CD14-positive monocyte (primary cell): ENCODE measurements at regions not wholly inside any gene's neighbourhood (a gene's known extent, or its start where the extent isn't known, plus 50 kb on each side); places are given as distances from the start of the nearest gene placed in this dataset.

Experiments used
- DNase-seq, 3 donors: peaks; one replicate each; pipeline ENCODE4 v3.0.0-alpha.2; 2011 to 2022
- H2AFZ ChIP-seq: 2 replicates; pipeline ENCODE4 v1.6.0; 2012; ENCODE audit warnings: mild to moderate bottlenecking, low read depth, low read length, inconsistent platforms; ENCODE audit not compliant: insufficient read depth, poor library complexity, severe bottlenecking
- H3K27ac ChIP-seq, 2 donors: 1 replicate in 1 of 2; 2 replicates in 1 of 2; pipeline ENCODE4 v1.5.1; 2012 to 2013; ENCODE audit warnings: low read length in 2 of 2, control low read depth in 1 of 2, inconsistent platforms in 1 of 2, low read depth in 1 of 2, mild to moderate bottlenecking in 1 of 2
- H3K27me3 ChIP-seq, 2 donors: one replicate each; pipeline versions ENCODE4 v1.6.0 to v1.6.1; 2011 to 2013; ENCODE audit warnings: low read length in 2 of 2; ENCODE audit not compliant: control insufficient read depth in 2 of 2, insufficient read depth in 2 of 2
- H3K36me3 ChIP-seq, 2 donors: replicated peaks in 1 of 2; 1 replicate in 1 of 2; 2 replicates in 1 of 2; pipeline versions ENCODE4 v1.5.1 to v1.6.1; 2012 to 2013; ENCODE audit warnings: low read length in 2 of 2, control low read depth in 1 of 2, inconsistent platforms in 1 of 2, mild to moderate bottlenecking in 1 of 2; ENCODE audit not compliant: insufficient read depth in 2 of 2, control insufficient read depth in 1 of 2
- H3K4me1 ChIP-seq, 2 donors: 1 replicate in 1 of 2; 2 replicates in 1 of 2; pipeline versions ENCODE4 v1.5.1 to v1.6.1; 2012 to 2013; ENCODE audit warnings: low read length in 2 of 2, control low read depth in 1 of 2, inconsistent platforms in 1 of 2, mild to moderate bottlenecking in 1 of 2, moderate library complexity in 1 of 2; ENCODE audit not compliant: insufficient read depth in 2 of 2, control insufficient read depth in 1 of 2
- H3K4me2 ChIP-seq: replicated peaks from 2 replicates; pipeline ENCODE3; 2012; ENCODE audit warnings: low read length, moderate library complexity, mild to moderate bottlenecking; ENCODE audit not compliant: poor library complexity, severe bottlenecking; ENCODE audit errors: extremely low read depth
- H3K4me3 ChIP-seq, 3 experiments: fragments of 200-600 bp in 1 of 3; sonication (generic) in 1 of 3; replicated peaks in 1 of 3; 1 replicate in 2 of 3; 2 replicates in 1 of 3; pipeline ENCODE4 v1.5.1; 2011 to 2013; ENCODE audit warnings: low read length in 3 of 3, mild to moderate bottlenecking in 3 of 3, control low read depth in 2 of 3, low read depth in 2 of 3, inconsistent platforms in 1 of 3, moderate library complexity in 1 of 3
- H3K79me2 ChIP-seq: 2 replicates; pipeline ENCODE4 v1.6.0; 2012; ENCODE audit warnings: mild to moderate bottlenecking, control low read depth, inconsistent platforms, low read length, moderate library complexity; ENCODE audit not compliant: insufficient read depth
- H3K9ac ChIP-seq: 2 replicates; pipeline ENCODE4 v1.6.0; 2017; ENCODE audit warnings: low read length, mild to moderate bottlenecking; ENCODE audit not compliant: insufficient read depth, poor library complexity, severe bottlenecking
- H3K9me3 ChIP-seq, 2 donors: replicated peaks in 1 of 2; 1 replicate in 1 of 2; 2 replicates in 1 of 2; pipeline versions ENCODE4 v1.5.1 to v1.6.1; 2012 to 2013; ENCODE audit warnings: low read length in 2 of 2, control low read depth in 1 of 2; ENCODE audit not compliant: control insufficient read depth in 1 of 2, insufficient read depth in 1 of 2
- H4K20me1 ChIP-seq: 2 replicates; pipeline ENCODE4 v1.6.0; 2012; ENCODE audit warnings: mild to moderate bottlenecking, low read length, control low read depth, moderate library complexity; ENCODE audit not compliant: insufficient read depth
- H3K27ac Mint-ChIP-seq, 7 donors: one replicate each; pipeline ENCODE4 v1.8.0; 2020; ENCODE audit warnings: mild to moderate bottlenecking in 7 of 7, mixed read lengths in 7 of 7, moderate library complexity in 6 of 7, inconsistent platforms in 2 of 7
- H3K27me3 Mint-ChIP-seq, 3 donors: one replicate each; pipeline ENCODE4 v1.8.0; 2021 to 2022; ENCODE audit warnings: low read depth in 3 of 3, mild to moderate bottlenecking in 3 of 3, mixed read lengths in 3 of 3, moderate library complexity in 3 of 3, inconsistent platforms in 1 of 3
- H3K36me3 Mint-ChIP-seq, 2 donors: one replicate each; pipeline ENCODE4 v1.8.0; 2020; ENCODE audit warnings: mixed read lengths in 2 of 2, inconsistent platforms in 1 of 2, mild to moderate bottlenecking in 1 of 2
- H3K4me1 Mint-ChIP-seq: one replicate; pipeline ENCODE4 v1.8.0; 2020; ENCODE audit warnings: mild to moderate bottlenecking, mixed read lengths
- H3K4me3 Mint-ChIP-seq, 2 donors: one replicate each; pipeline ENCODE4 v1.8.0; 2020; ENCODE audit warnings: mild to moderate bottlenecking in 2 of 2, mixed read lengths in 2 of 2, moderate library complexity in 1 of 2
- H3K9me3 Mint-ChIP-seq, 7 donors: one replicate each; pipeline ENCODE4 v1.8.0; 2020 to 2022; ENCODE audit warnings: mixed read lengths in 7 of 7, mild to moderate bottlenecking in 6 of 7, moderate library complexity in 6 of 7, inconsistent platforms in 2 of 7
- WGBS: methylation state at CpG from one replicate; pipeline ENCODE4 v1.1.5; 2013; ENCODE audit warnings: missing lambda C conversion rate; ENCODE audit not compliant: insufficient coverage; 5-methylcytosine and 5-hydroxymethylcytosine counted together
- intact Hi-C, 2 donors: fragments of 100-400 bp; cut with micrococcal nuclease; formaldehyde crosslinking; loops; one replicate each; pipeline versions ENCODE4 v1.15.0 to v1.15.1; 2023
- TF ChIP-seq, protein P1 (sequence below): fragments of 200-600 bp; IDR thresholded peaks from one replicate; pipeline ENCODE4 v1.8.0; 2022; ENCODE audit warnings: antibody characterized with exemption, mild to moderate bottlenecking

DNA sequence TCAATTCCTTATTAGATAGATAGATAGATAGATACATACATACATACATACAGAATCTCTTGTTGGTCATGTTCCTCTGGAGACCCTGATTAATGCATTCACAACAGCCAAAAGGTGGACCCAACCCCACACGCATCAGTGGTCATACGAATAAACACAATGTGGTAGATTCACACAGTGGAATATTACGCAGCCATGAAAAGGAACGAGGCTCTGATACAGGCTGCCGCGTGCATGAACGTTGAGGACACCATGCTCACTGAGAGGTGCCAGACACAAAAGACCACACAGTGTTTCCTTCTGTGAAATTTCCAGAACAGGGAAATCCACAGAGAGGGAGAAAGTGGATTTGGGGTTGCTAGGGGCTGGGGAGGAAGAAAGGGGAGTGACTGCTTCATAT lies 136.7 kb downstream of the CRLF2 start:
- H3K36me3 ChIP-seq = no peaks in the 10 kb centered on the region
- no peaks in the 10 kb centered on the region for H3K4me1 ChIP-seq
- H3K4me3 Mint-ChIP-seq = peak overlapping the region in 1 of 2 donors; percentile 19
- no peak overlapping the region for H3K27ac Mint-ChIP-seq
- H3K36me3 Mint-ChIP-seq = no peaks in the 10 kb centered on the region
- intact Hi-C loops = no loop called here
- no peak overlapping the region for H3K27ac ChIP-seq
- peaks cover 11 to 24% (median 16%) of the 10 kb centered on the region in 7 donors for H3K9me3 Mint-ChIP-seq
- peaks cover 23 to 26% (median 23%) of the 10 kb centered on the region in 3 donors for H3K27me3 Mint-ChIP-seq
- H3K4me2 ChIP-seq = no peak overlapping the region
- DNase-seq = no peak
- no peaks in the 10 kb centered on the region for H3K79me2 ChIP-seq
- peaks cover 5% of the 10 kb centered on the region for H3K4me1 Mint-ChIP-seq
- H2AFZ ChIP-seq = no peak overlapping the region
- no peaks in the 10 kb centered on the region for H4K20me1 ChIP-seq
- no peak overlapping the region for H3K9ac ChIP-seq
- peaks cover 7% of the 10 kb centered on the region in 2 donors for H3K9me3 ChIP-seq
- H3K4me3 ChIP-seq = no peak overlapping the region
- no peaks in the 10 kb centered on the region for H3K27me3 ChIP-seq
- TF ChIP-seq, protein P1, sequence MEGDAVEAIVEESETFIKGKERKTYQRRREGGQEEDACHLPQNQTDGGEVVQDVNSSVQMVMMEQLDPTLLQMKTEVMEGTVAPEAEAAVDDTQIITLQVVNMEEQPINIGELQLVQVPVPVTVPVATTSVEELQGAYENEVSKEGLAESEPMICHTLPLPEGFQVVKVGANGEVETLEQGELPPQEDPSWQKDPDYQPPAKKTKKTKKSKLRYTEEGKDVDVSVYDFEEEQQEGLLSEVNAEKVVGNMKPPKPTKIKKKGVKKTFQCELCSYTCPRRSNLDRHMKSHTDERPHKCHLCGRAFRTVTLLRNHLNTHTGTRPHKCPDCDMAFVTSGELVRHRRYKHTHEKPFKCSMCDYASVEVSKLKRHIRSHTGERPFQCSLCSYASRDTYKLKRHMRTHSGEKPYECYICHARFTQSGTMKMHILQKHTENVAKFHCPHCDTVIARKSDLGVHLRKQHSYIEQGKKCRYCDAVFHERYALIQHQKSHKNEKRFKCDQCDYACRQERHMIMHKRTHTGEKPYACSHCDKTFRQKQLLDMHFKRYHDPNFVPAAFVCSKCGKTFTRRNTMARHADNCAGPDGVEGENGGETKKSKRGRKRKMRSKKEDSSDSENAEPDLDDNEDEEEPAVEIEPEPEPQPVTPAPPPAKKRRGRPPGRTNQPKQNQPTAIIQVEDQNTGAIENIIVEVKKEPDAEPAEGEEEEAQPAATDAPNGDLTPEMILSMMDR = no peak
- 91% methylated on average over 4 of the region's 7 CpGs for WGBS

DNA sequence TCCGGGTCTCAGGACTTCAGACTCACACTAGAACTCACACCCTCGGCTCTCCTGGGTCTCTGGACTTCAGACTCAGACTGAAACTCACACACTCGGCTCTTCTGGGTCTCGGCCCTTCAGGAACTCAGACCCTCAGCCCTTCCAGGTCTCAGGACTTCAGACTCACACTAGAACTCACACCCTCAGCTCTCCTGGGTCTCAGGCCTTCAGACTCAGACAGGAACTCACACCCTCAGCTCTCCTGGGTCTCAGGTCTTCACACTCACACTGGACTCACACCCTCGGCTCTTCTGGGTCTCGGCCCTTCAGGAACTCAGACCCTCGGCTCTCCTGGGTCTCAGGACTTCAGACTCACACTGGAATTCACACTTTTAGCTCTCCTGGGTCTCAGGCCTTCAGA lies 137.3 kb downstream of the CRLF2 start:
- H3K4me3 Mint-ChIP-seq = no peak overlapping the region
- Histone ChIP-seq H3K4me1 (no peaks in the 10 kb centered on the region), H3K27ac (no peak overlapping the region), H4K20me1 (no peaks in the 10 kb centered on the region), H3K9ac (no peak overlapping the region), H3K4me3 (no peak overlapping the region), H3K27me3 (no peaks in the 10 kb centered on the region), H3K36me3 (no peaks in the 10 kb centered on the region), H2AFZ (no peak overlapping the region), H3K79me2 (no peaks in the 10 kb centered on the region), H3K9me3 (peaks cover 7% of the 10 kb centered on the region in 2 donors), H3K4me2 (no peak overlapping the region)
- WGBS = 99% methylated on average over 7 of the region's 7 CpGs
- H3K4me1 Mint-ChIP-seq = peaks cover 5% of the 10 kb centered on the region
- intact Hi-C loops = no loop called here
- peaks cover 22 to 27% (median 23%) of the 10 kb centered on the region in 3 donors for H3K27me3 Mint-ChIP-seq
- H3K36me3 Mint-ChIP-seq = no peaks in the 10 kb centered on the region
- TF ChIP-seq, protein P1 = no peak
- no peak for DNase-seq
- peaks cover 11 to 24% (median 16%) of the 10 kb centered on the region in 7 donors for H3K9me3 Mint-ChIP-seq
- H3K27ac Mint-ChIP-seq = no peak overlapping the region
